T-cell (primary cell): ENCODE measurements at regions not wholly inside any gene's neighbourhood (a gene's known extent, or its start where the extent isn't known, plus 50 kb on each side); places are given as distances from the start of the nearest gene placed in this dataset.
"Not testable (repeated sequence)": the region's sequence is repeated elsewhere in the genome, so short reads cannot be mapped to it uniquely, and the experiment has no call there.

Source experiments
- ATAC-seq, 4 experiments: fragments of 200-7000 bp in 3 of 4; fragments of 150-1000 bp in 1 of 4; cut with Tn5 transposase; replicated peaks in 1 of 4; 1 replicate in 3 of 4; 2 replicates in 1 of 4; pipeline ENCODE4 v1.10.0; 2021; ENCODE audit warnings: moderate library complexity in 3 of 4, mild to moderate bottlenecking in 2 of 4, moderate number of reproducible peaks in 1 of 4
- CTCF ChIA-PET, 2 donors: fragments of 300-600 bp; sonication (Branson Sonifier 250); formaldehyde crosslinking; loops; one replicate each; lab custom pipeline; 2022; ENCODE audit warnings: antibody characterized with exemption in 2 of 2; lab: Charles Lee
- POLR2A ChIA-PET, 2 donors: fragments of 300-600 bp; sonication (Branson Sonifier 250); formaldehyde crosslinking; loops; one replicate each; lab custom pipeline; 2022; ENCODE audit warnings: antibody characterized with exemption in 2 of 2; lab: Charles Lee
- DNase-seq, 35 experiments: peaks; one replicate each; pipeline versions ENCODE4 v3.0.0 to v3.0.0-alpha.2; 2013 to 2023
- H3K27ac ChIP-seq: one replicate; pipeline ENCODE4 v1.5.1; 2013; ENCODE audit warnings: low read length
- H3K27me3 ChIP-seq, 2 experiments: replicated peaks in 1 of 2; 1 replicate in 1 of 2; 2 replicates in 1 of 2; pipeline versions ENCODE4 v1.6.1 to v1.7.0; 2013; ENCODE audit warnings: low read length in 1 of 2, mixed read lengths in 1 of 2; ENCODE audit not compliant: control insufficient read depth in 2 of 2, insufficient read depth in 2 of 2; ENCODE audit errors: extremely low read depth in 1 of 2
- H3K36me3 ChIP-seq, 2 donors: 1 replicate in 1 of 2; 2 replicates in 1 of 2; pipeline versions ENCODE4 v1.6.1 to v1.7.0; 2013; ENCODE audit warnings: low read length in 1 of 2; ENCODE audit not compliant: control insufficient read depth in 2 of 2, insufficient read depth in 1 of 2; ENCODE audit errors: extremely low read depth in 1 of 2
- H3K4me1 ChIP-seq, 2 experiments: 1 replicate in 1 of 2; 2 replicates in 1 of 2; pipeline versions ENCODE4 v1.6.1 to v1.7.0; 2013; ENCODE audit warnings: low read length in 2 of 2, mixed read lengths in 1 of 2; ENCODE audit not compliant: insufficient read depth in 2 of 2, control insufficient read depth in 1 of 2; ENCODE audit errors: extremely low read depth in 1 of 2
- H3K4me3 ChIP-seq, 2 donors: 1 replicate in 1 of 2; 2 replicates in 1 of 2; pipeline versions ENCODE4 v1.5.1 to v1.7.0; 2013; ENCODE audit warnings: mild to moderate bottlenecking in 2 of 2, low read length in 1 of 2, moderate library complexity in 1 of 2; ENCODE audit not compliant: control insufficient read depth in 1 of 2; ENCODE audit errors: extremely low read depth in 1 of 2
- H3K9me3 ChIP-seq: 2 replicates; pipeline ENCODE4 v1.7.0; 2013
- H3K27ac Mint-ChIP-seq, 2 donors: one replicate each; pipeline ENCODE4 v1.8.0; 2020 to 2021; ENCODE audit warnings: mild to moderate bottlenecking in 2 of 2, mixed read lengths in 2 of 2
- H3K27me3 Mint-ChIP-seq, 2 donors: one replicate each; pipeline ENCODE4 v1.8.0; 2021 to 2022; ENCODE audit warnings: mixed read lengths in 2 of 2
- H3K36me3 Mint-ChIP-seq: one replicate; pipeline ENCODE4 v1.8.0; 2021; ENCODE audit warnings: mixed read lengths
- H3K4me1 Mint-ChIP-seq, 3 donors: one replicate each; pipeline ENCODE4 v1.8.0; 2020 to 2022; ENCODE audit warnings: mixed read lengths in 3 of 3, mild to moderate bottlenecking in 1 of 3
- H3K4me3 Mint-ChIP-seq, 3 donors: one replicate each; pipeline ENCODE4 v1.8.0; 2020 to 2022; ENCODE audit warnings: mild to moderate bottlenecking in 3 of 3, mixed read lengths in 3 of 3, moderate library complexity in 3 of 3
- H3K9me3 Mint-ChIP-seq, 3 donors: one replicate each; pipeline ENCODE4 v1.8.0; 2020 to 2022; ENCODE audit warnings: mixed read lengths in 3 of 3
- WGBS: methylation state at CpG from one replicate; pipeline ENCODE4 v1.1.5; 2013; ENCODE audit warnings: missing lambda C conversion rate; ENCODE audit not compliant: insufficient coverage; 5-methylcytosine and 5-hydroxymethylcytosine counted together

DNA sequence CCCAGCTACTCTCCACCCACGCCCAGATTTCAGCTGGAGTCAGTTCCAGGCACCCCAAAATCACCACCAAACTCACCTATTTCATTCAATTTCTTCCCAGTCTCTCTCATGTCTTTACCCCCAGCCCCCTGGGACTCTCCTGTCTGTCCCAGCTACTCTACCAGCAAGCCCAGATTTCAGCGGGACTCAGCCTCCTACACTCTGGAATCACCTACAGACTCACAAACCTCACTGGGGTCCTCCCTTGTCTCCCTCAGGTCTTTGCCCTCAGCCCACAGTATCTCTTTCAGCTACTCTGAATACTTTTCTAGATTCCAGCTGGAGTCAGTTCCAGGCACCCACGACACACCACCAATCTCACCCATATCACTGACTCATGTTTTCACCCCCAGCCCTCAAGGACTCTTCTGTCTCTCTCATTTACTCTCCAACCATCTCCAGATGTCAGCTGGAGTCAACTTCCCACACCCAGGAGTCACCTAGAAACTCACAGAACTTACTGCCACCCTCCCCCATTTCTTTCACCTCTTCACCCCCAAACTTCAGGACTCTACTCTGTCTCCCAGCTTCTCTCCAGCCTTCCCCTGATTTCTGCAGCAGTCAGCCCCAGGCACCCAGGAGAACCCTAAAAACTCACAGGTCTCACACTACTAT lies 1529.3 kb upstream of the TPTE start:
- H3K27ac Mint-ChIP-seq: no peak overlapping the region
- ATAC-seq (no peak), DNase-seq (no peak)
- peaks cover 48 to 52% of the 10 kb centered on the region in 2 donors for H3K27me3 Mint-ChIP-seq
- WGBS: 43% methylated on average over 3 of the region's 3 CpGs
- H3K4me3 Mint-ChIP-seq: no peak overlapping the region
- H3K36me3 Mint-ChIP-seq: no peaks in the 10 kb centered on the region
- H3K4me1 Mint-ChIP-seq: no peaks in the 10 kb centered on the region
- Histone ChIP-seq H3K4me1 (no peaks in the 10 kb centered on the region), H3K4me3 (no peak overlapping the region), H3K27ac (no peak overlapping the region), H3K9me3 (peaks cover 6% of the 10 kb centered on the region), H3K27me3 (peaks cover 0 to 36% of the 10 kb centered on the region in 2 experiments), H3K36me3 (no peaks in the 10 kb centered on the region)
- ChIA-PET CTCF (no interaction called here), POLR2A (no interaction called here)
- H3K9me3 Mint-ChIP-seq: peaks cover 29 to 35% (median 35%) of the 10 kb centered on the region in 3 donors

DNA sequence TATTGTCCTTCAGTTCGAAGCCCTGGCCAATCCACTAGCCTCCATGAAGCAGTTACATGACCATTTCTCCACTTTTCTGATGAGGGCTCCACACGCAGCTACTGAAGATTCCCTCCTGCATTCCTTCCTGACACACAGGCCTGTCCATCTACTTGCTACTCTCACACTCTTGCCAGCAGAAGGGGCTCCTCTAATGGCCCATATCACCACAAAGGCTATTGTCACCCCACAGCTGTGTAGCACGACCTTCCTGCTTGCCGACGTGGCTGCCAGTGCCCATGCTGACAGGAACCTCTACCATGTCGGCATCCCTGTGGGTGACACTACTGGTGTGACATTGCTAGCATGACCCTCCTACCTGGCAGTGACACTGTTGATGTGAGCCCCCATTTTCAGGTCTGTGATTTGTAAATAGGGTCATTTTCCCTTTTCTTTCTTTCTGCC lies 1528.6 kb upstream of the TPTE start:
- Mint-ChIP-seq H3K4me3 (no peak overlapping the region), H3K36me3 (no peaks in the 10 kb centered on the region), H3K4me1 (no peaks in the 10 kb centered on the region), H3K9me3 (peaks cover 29 to 35% (median 35%) of the 10 kb centered on the region in 3 donors), H3K27me3 (peaks cover 48 to 52% of the 10 kb centered on the region in 2 donors), H3K27ac (no peak overlapping the region)
- WGBS: 58% methylated on average over 6 of the region's 6 CpGs
- no peak for ATAC-seq
- H3K9me3 ChIP-seq: peaks cover 6% of the 10 kb centered on the region
- no peaks in the 10 kb centered on the region for H3K4me1 ChIP-seq
- DNase-seq: no peak
- H3K27me3 ChIP-seq: peaks cover 0 to 36% of the 10 kb centered on the region in 2 experiments
- H3K27ac ChIP-seq: no peak overlapping the region
- POLR2A ChIA-PET: no interaction called here
- H3K36me3 ChIP-seq: no peaks in the 10 kb centered on the region
- CTCF ChIA-PET: no interaction called here
- peak overlapping the region in 1 of 2 donors; percentile 19 for H3K4me3 ChIP-seq

DNA sequence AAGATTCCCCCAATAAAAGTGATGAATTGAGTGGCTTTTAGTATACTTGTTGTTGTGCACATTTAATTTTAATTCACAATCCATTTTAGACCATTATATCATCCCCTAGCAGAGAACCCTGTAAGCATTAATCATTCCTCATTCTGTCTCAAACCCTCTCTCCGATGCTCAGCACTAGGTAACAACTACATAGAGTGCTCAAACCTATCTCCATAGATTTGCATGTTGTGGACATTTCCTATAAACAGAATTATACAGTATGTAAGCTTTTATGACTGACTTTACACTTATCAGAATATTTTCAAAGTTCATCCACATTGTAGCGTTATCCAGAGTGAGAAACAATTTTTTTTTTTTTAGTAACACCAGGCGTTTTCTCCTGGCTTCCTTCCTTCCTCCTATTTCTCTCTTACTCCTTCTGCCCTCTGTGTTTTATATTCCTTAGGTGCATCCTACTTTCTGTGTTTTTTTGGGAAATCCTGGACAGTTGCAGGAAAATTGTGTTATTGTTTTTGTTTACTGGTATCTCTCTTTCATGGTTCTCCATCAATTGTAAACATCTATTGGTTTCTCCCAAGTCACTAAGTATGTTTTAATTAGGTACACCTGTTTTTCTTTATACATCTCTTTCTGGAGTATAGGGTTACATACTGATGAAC lies 1528.0 kb upstream of the TPTE start:
- Histone ChIP-seq H3K4me1 (no peaks in the 10 kb centered on the region), H3K27me3 (peaks cover 0 to 36% of the 10 kb centered on the region in 2 experiments), H3K9me3 (peaks cover 6% of the 10 kb centered on the region), H3K27ac (no peak overlapping the region), H3K4me3 (no peak overlapping the region), H3K36me3 (no peaks in the 10 kb centered on the region)
- Mint-ChIP-seq H3K27me3 (peaks cover 48 to 52% of the 10 kb centered on the region in 2 donors), H3K36me3 (no peaks in the 10 kb centered on the region), H3K27ac (no peak overlapping the region), H3K4me1 (no peaks in the 10 kb centered on the region), H3K4me3 (no peak overlapping the region), H3K9me3 (peaks cover 29 to 36% (median 35%) of the 10 kb centered on the region in 3 donors)
- 61% methylated on average over 2 of the region's 3 CpGs for WGBS
- POLR2A ChIA-PET: no interaction called here
- DNase-seq (no peak), ATAC-seq (no peak)
- CTCF ChIA-PET: no interaction called here

DNA sequence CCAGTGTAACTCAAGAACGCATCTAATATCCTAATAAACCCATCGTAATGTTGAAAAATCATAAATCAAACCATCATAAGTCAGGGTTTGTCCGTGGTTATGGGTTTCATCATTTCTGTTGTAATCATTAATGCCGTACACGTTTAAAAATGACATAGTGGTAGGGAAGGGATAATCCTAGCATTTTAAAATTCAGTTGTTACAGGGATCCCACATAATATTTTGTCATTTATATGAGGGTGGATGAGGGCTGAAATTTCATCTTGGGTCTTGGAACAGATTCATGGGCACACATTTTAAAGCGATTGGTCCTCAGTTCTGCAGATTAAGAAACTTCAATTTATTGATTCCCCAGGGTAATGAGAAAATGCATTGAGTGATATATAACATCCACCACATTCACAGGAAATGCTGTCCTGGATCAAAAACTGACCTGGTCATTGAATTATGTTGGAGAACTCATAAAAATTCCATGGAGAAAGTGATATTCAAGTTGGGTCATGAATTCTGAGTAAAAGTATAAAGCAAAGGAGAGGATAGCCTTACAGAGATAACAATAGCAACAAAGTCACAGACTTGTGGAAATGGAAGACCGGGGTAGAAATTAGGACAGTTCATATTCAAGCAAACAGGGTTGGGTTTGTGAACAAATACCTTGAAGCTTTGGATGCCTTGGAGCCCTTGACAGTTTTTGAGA lies 1527.3 kb upstream of the TPTE start:
- no peak overlapping the region for H3K27ac ChIP-seq
- H3K36me3 ChIP-seq: no peaks in the 10 kb centered on the region
- Mint-ChIP-seq H3K27ac (no peak overlapping the region), H3K9me3 (peaks cover 29 to 40% (median 37%) of the 10 kb centered on the region in 3 donors), H3K27me3 (peaks cover 50 to 51% of the 10 kb centered on the region in 2 donors), H3K4me1 (no peaks in the 10 kb centered on the region), H3K36me3 (no peaks in the 10 kb centered on the region), H3K4me3 (no peak overlapping the region)
- no peaks in the 10 kb centered on the region for H3K4me1 ChIP-seq
- ATAC-seq: no peak
- whole genome bisulfite sequencing: 57% methylated on average over 6 of the region's 7 CpGs
- H3K4me3 ChIP-seq: no peak overlapping the region
- ChIA-PET POLR2A (no interaction called here), CTCF (no interaction called here)
- no peak for DNase-seq
- H3K9me3 ChIP-seq: peaks cover 6% of the 10 kb centered on the region
- peaks cover 0 to 36% of the 10 kb centered on the region in 2 experiments for H3K27me3 ChIP-seq

DNA sequence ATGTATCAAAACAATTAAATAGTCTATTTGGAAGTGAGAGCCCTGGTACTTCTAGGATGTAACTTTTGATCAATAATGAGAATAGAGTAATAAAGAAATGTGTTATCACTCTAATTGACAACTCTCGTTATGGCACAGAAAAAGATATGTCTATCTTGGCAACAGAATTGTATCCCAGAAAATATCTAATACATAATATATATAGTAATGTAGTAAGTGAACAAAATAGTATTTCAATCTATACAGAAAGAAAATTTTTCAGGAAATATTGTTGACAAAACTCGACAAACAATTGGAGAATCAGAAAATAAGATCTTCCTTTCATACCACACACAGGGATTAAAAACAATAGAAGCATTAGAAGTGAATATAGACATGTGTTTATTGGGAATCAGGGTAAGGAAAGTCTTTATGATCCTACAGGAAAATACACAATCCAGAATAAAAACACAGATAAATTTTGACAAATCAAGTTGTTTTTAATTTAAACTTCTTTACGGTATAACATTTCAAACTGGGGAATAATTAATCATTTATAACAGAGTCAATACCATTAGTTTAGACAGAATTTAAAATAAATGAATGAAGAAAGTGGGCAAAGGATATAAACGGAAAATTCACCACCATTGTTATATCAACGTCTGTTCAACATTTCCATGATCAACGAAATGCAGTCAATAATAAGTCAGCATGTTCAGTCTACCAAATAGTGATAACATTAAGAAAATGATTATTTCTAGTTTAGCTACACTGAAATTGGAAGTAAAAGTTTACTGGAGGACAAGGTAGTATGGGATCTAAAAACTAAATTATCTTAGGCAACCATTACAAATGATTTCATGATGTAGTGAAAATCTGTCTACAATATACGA lies 1526.5 kb upstream of the TPTE start:
- ChIA-PET CTCF (no interaction called here), POLR2A (no interaction called here)
- Mint-ChIP-seq H3K4me1 (no peaks in the 10 kb centered on the region), H3K36me3 (no peaks in the 10 kb centered on the region), H3K27me3 (peaks cover 48 to 52% of the 10 kb centered on the region in 2 donors), H3K4me3 (no peak overlapping the region), H3K27ac (no peak overlapping the region), H3K9me3 (peaks cover 29 to 42% (median 41%) of the 10 kb centered on the region in 3 donors)
- H3K4me1 ChIP-seq: no peaks in the 10 kb centered on the region
- no peaks in the 10 kb centered on the region for H3K36me3 ChIP-seq
- H3K4me3 ChIP-seq: no peak overlapping the region
- WGBS: 80% methylated on average over 1 of the region's 7 CpGs
- peaks cover 0 to 36% of the 10 kb centered on the region in 2 experiments for H3K27me3 ChIP-seq
- ATAC-seq (no peak), DNase-seq (no peak)
- peaks cover 8% of the 10 kb centered on the region for H3K9me3 ChIP-seq
- H3K27ac ChIP-seq: no peak overlapping the region

DNA sequence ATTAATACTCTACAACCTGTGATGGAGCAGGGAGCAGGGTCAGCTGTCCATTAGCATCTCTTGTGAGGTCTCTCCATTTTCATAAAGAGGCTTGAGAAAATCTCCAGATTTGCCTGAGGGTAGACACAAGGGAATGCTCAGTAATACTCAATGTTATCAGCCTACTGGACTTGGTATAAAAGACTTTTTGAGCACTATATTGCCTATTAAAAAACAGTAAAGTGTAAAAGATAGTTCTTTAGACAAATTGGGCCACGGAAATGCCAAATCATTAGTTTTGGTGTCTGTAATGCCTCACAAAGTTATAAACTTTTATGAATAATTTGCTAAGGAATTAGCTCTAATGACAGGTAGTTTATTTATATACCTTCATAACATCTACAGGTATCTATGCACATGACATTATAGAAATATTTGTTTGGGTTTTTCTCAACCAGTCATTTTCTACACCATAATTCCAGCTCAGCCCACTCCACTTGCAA lies 1524.9 kb upstream of the TPTE start:
- H3K9me3 ChIP-seq, POLR2A ChIA-PET, H3K4me1 ChIP-seq, CTCF ChIA-PET, H3K4me3 ChIP-seq, H3K4me1 Mint-ChIP-seq, H3K27ac Mint-ChIP-seq, DNase-seq, H3K4me3 Mint-ChIP-seq, ATAC-seq, H3K36me3 Mint-ChIP-seq, H3K27ac ChIP-seq, H3K36me3 ChIP-seq: not testable (repeated sequence)
- peaks cover 35 to 47% of the 10 kb centered on the region in 2 donors for H3K27me3 Mint-ChIP-seq
- H3K27me3 ChIP-seq: peaks cover 0 to 20% of the 10 kb centered on the region in 2 experiments
- WGBS: no CpG with 5 or more reads among the region's 1 CpG
- peaks cover 17 to 37% (median 35%) of the 10 kb centered on the region in 3 donors for H3K9me3 Mint-ChIP-seq
